MM.1S (cell line): ENCODE measurements at regions not wholly inside any gene's neighbourhood (a gene's known extent, or its start where the extent isn't known, plus 50 kb on each side); places are given as distances from the start of the nearest gene placed in this dataset.

Experiments used
- DNase-seq: peaks from one replicate; pipeline ENCODE4 v3.0.0-alpha.2; 2015
- H2AFZ ChIP-seq: fragments of 300-600 bp; sonication (generic); 2 replicates; pipeline ENCODE4 v1.6.0; 2016; ENCODE audit warnings: antibody characterized with exemption, low read length
- H3F3A ChIP-seq: fragments of 300-600 bp; sonication (generic); 2 replicates; pipeline ENCODE4 v1.6.1; 2016; ENCODE audit warnings: mild to moderate bottlenecking, antibody characterized with exemption, low read length, moderate library complexity, mixed read lengths; ENCODE audit not compliant: insufficient read depth
- H3K27ac ChIP-seq: fragments of 300-600 bp; sonication (generic); 2 replicates; pipeline ENCODE4 v1.5.1; 2016; ENCODE audit warnings: mild to moderate bottlenecking, low read length
- H3K27me3 ChIP-seq: fragments of 300-600 bp; sonication (generic); replicated peaks from 2 replicates; pipeline ENCODE4 v1.6.0; 2016; ENCODE audit warnings: low read length; ENCODE audit not compliant: insufficient read depth
- H3K36me3 ChIP-seq: fragments of 300-600 bp; sonication (generic); replicated peaks from 2 replicates; pipeline ENCODE4 v1.6.1; 2016; ENCODE audit warnings: mild to moderate bottlenecking, low read length, mixed read lengths; ENCODE audit not compliant: insufficient read depth
- H3K4me1 ChIP-seq: fragments of 300-600 bp; sonication (generic); 2 replicates; pipeline ENCODE4 v1.6.1; 2016; ENCODE audit warnings: low read length, mixed read lengths
- H3K4me2 ChIP-seq: fragments of 300-600 bp; sonication (generic); 2 replicates; pipeline ENCODE4 v1.6.0; 2016; ENCODE audit warnings: low read depth, low read length
- H3K4me3 ChIP-seq: fragments of 300-600 bp; sonication (generic); 2 replicates; pipeline ENCODE4 v1.5.1; 2016; ENCODE audit warnings: low read length, mixed read lengths
- H3K79me2 ChIP-seq: fragments of 300-600 bp; sonication (generic); 2 replicates; pipeline ENCODE4 v1.6.1; 2016; ENCODE audit warnings: mixed run types, low read length, mixed read lengths
- H3K9ac ChIP-seq: fragments of 300-600 bp; sonication (generic); 2 replicates; pipeline ENCODE4 v1.6.1; 2016; ENCODE audit warnings: low read length, mixed read lengths
- H3K9me2 ChIP-seq: fragments of 300-600 bp; sonication (generic); replicated peaks from 2 replicates; pipeline ENCODE4 v1.6.1; 2016; ENCODE audit warnings: mild to moderate bottlenecking, low read length, mixed read lengths; ENCODE audit not compliant: insufficient read depth
- H3K9me3 ChIP-seq: fragments of 300-600 bp; sonication (generic); replicated peaks from 2 replicates; pipeline ENCODE4 v1.6.1; 2016; ENCODE audit warnings: mild to moderate bottlenecking, low read length, mixed read lengths; ENCODE audit not compliant: insufficient read depth
- H4K20me1 ChIP-seq: fragments of 300-600 bp; sonication (generic); 2 replicates; pipeline ENCODE4 v1.6.1; 2016; ENCODE audit warnings: mild to moderate bottlenecking, low read length, moderate library complexity, mixed read lengths; ENCODE audit not compliant: insufficient read depth
- CTCF ChIP-seq: fragments of 300-600 bp; sonication (generic); IDR thresholded peaks from 2 replicates; pipeline ENCODE4 v1.5.1; 2016; ENCODE audit warnings: antibody characterized with exemption, low read length, mixed read lengths
- EZH2 ChIP-seq: fragments of 300-600 bp; sonication (generic); optimal IDR thresholded peaks from 2 replicates; pipeline ENCODE3; 2017; ENCODE audit warnings: low read depth, mild to moderate bottlenecking, antibody characterized with exemption, low read length, mixed read lengths
- EZH2phosphoT487 ChIP-seq: fragments of 300-600 bp; sonication (generic); IDR thresholded peaks from 2 replicates; pipeline ENCODE4 v1.6.1; 2018; ENCODE audit warnings: antibody characterized with exemption, low read length

- no peaks in the 10 kb centered on the region for H4K20me1 ChIP-seq
- no peaks in the 10 kb centered on the region for H3K9me2 ChIP-seq
- H3K27me3 ChIP-seq: no peaks in the 10 kb centered on the region
- H3K36me3 ChIP-seq: no peaks in the 10 kb centered on the region
- no peaks in the 10 kb centered on the region for H3K9me3 ChIP-seq
- H2AFZ ChIP-seq: no peak overlapping the region
- no peak for DNase-seq
- no peak overlapping the region for H3K4me3 ChIP-seq
- H3K27ac ChIP-seq: no peak overlapping the region
- H3K4me1 ChIP-seq: peaks cover 5% of the 10 kb centered on the region; the same call in 1 of the 2 replicates
- H3K79me2 ChIP-seq: no peaks in the 10 kb centered on the region
- no peak overlapping the region for H3K9ac ChIP-seq
- TF ChIP-seq EZH2: no peak
- no peak for TF ChIP-seq CTCF
- TF ChIP-seq EZH2phosphoT487: no peak
- no peak overlapping the region for H3K4me2 ChIP-seq
- H3F3A ChIP-seq: no peaks in the 10 kb centered on the region
Observed at GRCh38 chr2:12400543-12400942, 316.2 kb upstream of the TRIB2 start.

DNA sequence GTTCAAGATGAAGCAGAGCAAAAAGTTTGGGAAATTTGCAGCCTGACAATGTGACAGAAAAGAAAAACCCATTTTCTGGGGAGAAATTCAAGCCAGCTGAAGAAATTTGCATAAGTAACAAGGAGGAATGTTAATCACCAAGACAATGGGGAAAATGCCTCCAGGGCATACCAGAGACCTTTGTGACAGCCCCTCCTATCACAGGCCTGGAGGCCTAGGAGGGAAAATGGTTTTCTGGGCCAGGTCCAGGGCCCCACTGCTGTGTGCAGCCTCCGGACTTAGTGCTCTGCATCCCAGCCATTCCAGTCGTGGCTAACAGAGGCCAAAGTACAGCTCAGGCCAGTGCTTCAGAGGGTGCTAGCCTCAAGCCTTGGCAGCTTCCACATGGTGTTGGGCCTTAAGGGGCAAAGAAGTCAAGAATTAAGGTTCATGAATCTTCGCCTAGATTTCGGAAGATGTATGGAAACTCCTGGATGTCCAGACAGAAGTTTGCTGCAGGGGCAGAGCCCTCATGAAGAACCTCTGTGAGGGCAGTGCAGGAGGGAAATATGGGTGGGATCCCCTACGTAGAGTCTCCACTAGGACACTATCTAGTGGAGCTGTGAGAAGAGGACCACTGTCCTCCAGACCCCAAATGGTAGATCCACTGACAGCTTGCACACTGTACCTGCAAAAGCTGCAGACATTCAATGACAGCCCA lies 314.1 kb upstream of the TRIB2 start:
- H3K4me3 ChIP-seq: no peak overlapping the region
- H3K27me3 ChIP-seq: no peaks in the 10 kb centered on the region
- H3K27ac ChIP-seq: no peak overlapping the region
- H3K79me2 ChIP-seq: no peaks in the 10 kb centered on the region
- no peak overlapping the region for H2AFZ ChIP-seq
- H3K9me3 ChIP-seq: no peaks in the 10 kb centered on the region
- no peak for DNase-seq
- no peak overlapping the region for H3K4me2 ChIP-seq
- no peaks in the 10 kb centered on the region for H4K20me1 ChIP-seq
- H3K9me2 ChIP-seq: no peaks in the 10 kb centered on the region
- H3K4me1 ChIP-seq: peaks cover 5% of the 10 kb centered on the region; the same call in 1 of the 2 replicates
- H3K9ac ChIP-seq: no peak overlapping the region
- H3K36me3 ChIP-seq: no peaks in the 10 kb centered on the region
- TF ChIP-seq EZH2: no peak
- TF ChIP-seq CTCF: no peak
- TF ChIP-seq EZH2phosphoT487: no peak
- H3F3A ChIP-seq: no peaks in the 10 kb centered on the region

DNA sequence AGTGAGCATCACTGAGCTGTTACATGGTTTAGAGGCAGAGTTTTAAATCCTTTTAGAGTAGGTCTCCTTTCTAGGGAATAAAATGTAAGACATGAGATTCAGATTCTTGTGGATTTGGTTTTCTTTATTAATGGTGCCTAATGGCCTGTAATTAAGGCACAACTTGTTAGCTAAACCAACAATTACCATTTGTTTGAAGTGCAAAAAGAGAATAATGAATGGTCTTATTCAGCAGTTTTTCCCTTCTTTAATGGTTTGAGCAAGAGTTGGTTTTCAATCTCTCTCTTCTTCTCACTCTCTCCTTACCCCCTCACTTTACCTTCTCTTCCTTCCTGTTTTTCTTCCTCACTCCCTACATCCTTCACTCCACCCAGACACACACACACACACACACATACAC lies 312.2 kb upstream of the TRIB2 start:
- TF ChIP-seq EZH2phosphoT487 (no peak), EZH2 (no peak), CTCF (no peak)
- no peak overlapping the region for H3K4me3 ChIP-seq
- H3K4me2 ChIP-seq: no peak overlapping the region
- no peaks in the 10 kb centered on the region for H4K20me1 ChIP-seq
- H3K36me3 ChIP-seq: no peaks in the 10 kb centered on the region
- H2AFZ ChIP-seq: no peak overlapping the region
- H3K27ac ChIP-seq: no peak overlapping the region
- H3K79me2 ChIP-seq: no peaks in the 10 kb centered on the region
- H3K27me3 ChIP-seq: no peaks in the 10 kb centered on the region
- no peaks in the 10 kb centered on the region for H3K9me3 ChIP-seq
- no peak overlapping the region for H3K9ac ChIP-seq
- H3K4me1 ChIP-seq: no peaks in the 10 kb centered on the region
- H3F3A ChIP-seq: no peaks in the 10 kb centered on the region
- H3K9me2 ChIP-seq: no peaks in the 10 kb centered on the region
- DNase-seq: no peak
